ENCODE measurements at regions not wholly inside any gene's neighbourhood (a gene's known extent, or its start where the extent isn't known, plus 50 kb on each side); places are given as distances from the start of the nearest gene placed in this dataset.

GRCh38 chr1:55416164-55416842, 201.1 kb upstream of the USP24 start:
- DNase-seq: no peak

DNA sequence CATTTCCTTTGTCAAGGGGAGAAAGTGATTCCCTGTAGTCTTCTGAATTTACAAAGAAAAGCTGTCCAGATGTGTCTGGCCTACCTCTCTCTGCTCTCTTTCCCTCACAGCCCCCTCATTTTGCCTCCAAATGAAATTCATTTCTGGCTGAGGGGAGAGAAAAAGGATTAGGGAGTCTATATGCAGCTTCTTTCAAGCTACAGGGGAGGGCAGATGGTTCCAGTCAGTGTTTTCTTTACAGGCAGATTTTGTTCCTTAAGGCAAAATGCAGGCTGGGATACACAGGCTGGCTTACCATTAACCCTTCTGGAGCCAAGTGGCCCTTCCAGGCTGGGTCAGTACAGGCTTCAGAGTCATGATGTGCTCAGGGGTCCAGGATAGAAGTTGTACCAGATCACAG, 198.1 kb upstream of the USP24 start:
- DNase-seq: no peak

GRCh38 chr1:55412060-55412459, 196.9 kb upstream of the USP24 start:
- DNase-seq: no peak

- no peak for DNase-seq
Observed at GRCh38 chr1:55402671-55403464, 187.7 kb upstream of the USP24 start.

GRCh38 chr1:55402142-55402541, 187.0 kb upstream of the USP24 start:
- DNase-seq: no peak

DNA sequence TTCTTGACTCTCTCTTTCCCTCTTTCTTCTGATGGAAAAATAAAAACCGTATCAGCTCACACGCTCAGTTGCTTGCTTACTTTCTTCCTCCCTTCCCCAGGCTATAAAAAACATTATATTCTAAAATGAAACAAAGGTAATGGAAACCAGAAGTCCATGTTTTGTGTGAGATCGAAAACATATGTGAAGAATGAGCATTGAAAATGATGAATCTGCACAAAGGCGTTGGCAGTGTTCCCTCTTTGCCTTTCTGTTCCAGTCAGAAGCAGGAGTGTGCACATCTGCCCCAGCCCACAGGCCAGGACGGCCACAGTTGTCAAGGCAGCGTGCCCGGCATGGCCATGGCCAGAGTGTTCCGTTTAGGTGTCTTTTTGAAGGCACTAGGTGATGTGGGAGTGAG, 185.3 kb upstream of the USP24 start:
- DNase-seq: no peak

- DNase-seq: no peak
Observed at GRCh38 chr1:55399346-55399745, 184.2 kb upstream of the USP24 start.

DNA sequence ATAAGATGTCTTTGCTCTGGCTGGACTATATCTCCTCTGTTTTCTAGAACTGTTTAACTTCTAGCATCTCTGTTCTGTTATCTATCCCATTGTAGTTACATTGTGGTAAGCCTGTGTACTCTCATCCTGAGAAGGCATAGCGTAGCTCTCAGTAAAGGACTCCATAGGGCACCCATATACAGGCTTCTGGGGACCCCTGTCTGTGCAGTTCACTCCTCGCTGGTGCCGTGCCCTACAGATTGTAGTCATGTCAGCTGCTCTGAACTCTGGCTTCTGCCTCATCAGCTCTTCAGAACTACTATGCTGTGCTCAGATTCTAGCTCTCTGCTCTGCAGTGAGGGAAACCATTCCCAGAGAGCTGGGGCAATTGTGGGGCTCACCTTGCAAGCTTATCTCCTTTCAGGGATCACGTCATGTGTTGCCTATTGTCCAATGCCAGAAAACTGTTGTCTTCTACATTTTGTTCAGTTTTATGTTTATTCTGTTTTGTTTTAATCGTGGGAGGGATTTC, 181.3 kb upstream of the USP24 start:
- DNase-seq: no peak

DNA sequence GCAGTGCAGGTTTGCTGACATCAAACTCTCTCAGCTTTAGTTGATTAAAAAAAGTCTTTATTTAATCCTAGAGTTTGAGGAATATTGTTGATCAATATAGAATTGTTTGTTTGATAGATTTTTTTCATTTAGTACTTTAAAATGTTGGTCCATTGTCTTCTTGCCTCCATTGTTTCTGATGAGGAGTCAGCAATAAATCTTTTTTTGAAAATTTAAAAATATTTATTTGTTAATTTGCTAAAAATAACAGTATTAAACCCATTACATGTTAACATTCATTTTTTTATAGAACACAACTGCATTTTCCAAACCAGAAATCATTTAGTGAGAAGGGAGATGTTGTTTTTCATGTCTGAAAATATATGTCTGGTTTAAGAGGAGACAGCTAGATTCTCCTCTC, 173.8 kb upstream of the USP24 start:
- DNase-seq: no peak

DNA sequence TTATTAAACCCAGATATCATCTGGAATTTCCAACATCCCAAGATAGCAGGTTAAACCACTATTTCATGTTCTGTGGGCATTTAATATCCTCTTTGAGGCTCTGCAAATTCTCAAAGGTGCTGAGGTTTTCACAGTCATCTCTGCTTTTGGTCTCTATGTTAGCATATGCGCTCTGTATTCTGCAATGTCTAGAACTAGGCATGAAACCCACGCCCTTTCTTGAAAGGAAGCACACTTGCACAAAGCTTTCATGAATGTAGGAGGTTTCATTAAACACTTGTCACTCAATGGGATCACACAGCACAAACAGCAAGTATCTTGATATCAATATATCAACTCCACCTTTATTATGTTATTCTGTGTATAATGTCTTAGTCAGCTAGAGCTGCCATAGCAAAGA, 172.0 kb upstream of the USP24 start:
- DNase-seq: no peak

DNA sequence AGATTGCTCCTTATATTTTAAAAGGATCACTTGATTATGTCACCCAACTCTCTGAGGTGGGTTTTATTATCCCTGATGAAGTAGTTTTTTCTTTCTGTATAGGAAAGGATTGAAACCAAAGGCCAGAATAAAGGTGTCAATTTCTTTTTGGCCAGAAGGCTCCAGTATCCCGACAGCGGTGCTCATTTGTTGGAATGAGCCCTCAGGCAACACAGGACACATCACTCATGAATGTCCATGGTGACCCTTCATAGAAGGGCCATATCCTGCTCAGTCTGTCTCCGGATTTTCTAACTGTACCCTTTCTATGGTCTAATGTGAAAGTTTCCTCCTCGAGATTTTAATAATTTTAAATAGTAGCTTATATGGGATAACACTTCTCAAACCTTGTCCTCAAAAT, 171.3 kb upstream of the USP24 start:
- no peak for DNase-seq

GRCh38 chr1:55385402-55386018, 170.3 kb upstream of the USP24 start:
- DNase-seq: no peak

DNA sequence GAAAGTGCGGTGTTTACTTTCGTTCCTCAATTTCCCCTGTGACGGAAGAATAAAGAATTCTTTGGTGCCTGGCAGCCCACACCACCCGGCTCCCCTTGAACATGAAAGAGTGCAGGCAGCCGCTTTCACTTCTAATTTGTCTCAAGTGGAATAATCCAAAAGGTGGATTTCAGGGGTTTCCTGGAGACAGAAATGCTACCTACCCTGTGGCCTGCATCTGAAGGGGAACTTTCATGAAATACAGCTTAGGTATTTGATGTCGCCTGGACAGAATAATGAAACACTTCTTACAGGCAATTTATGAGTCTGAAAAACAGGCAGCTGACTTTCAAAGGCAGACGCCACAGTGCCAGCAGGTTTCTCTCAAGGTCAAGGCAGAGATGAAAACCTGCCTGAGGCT, 169.5 kb upstream of the USP24 start:
- DNase-seq: no peak

DNA sequence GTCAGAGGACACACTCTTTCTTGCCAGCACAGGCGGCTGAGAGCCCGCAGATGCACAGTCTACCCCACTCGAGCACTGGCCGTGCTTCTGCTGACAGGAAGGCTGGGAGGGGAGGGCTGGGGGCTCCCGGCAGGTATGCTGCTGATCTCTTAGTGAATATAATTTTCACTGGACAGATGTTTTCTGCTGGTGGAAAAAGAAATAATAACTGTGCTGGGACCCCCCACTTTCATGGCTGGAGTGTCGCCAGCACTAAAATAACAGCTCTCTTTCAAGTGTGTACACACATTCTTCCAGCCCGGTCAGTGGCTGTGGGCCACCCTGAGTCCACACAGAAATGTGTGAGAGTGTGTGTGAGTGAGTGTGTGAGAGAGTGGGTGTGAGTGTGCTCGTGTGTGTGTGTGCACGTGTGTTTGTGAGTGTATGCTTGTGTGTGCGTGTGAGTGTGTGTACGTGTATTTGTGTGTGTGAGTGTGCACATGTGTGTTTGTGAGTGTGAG, 167.7 kb upstream of the USP24 start:
- DNase-seq: no peak

- DNase-seq: no peak
Observed at GRCh38 chr1:55381983-55382382, 166.8 kb upstream of the USP24 start.

- no peak for DNase-seq
Observed at GRCh38 chr1:55381491-55381890, 166.3 kb upstream of the USP24 start.

DNA sequence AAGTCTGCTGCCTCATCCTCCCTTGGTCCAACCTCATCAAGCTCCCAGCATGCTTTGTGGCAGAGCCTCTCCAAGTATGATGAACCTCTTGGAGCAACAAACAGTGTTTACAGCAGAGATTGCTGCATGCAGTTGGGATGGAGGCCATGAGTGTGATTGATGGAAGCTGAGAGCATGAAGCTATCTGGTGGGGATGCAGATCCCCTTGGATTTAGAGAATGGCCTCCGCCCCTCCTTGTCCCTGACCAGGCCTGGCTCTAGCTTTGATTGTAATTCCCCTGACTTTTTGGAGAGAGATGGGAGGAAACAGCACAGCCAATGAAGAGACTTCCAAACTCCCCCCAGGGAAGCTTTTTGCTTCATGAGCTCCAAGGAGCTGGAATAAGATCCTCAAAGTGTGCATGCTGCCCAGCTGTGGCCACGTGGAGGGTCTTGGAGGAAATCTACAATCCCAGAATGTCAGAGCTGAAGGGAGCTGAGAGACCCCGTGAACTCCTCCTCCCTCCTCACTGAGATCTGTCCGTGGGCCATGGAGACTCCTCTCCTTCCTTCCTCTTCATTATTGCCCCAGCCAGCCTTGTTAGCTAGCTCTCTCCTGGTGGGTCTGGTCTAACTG, 165.3 kb upstream of the USP24 start:
- no peak for DNase-seq

DNA sequence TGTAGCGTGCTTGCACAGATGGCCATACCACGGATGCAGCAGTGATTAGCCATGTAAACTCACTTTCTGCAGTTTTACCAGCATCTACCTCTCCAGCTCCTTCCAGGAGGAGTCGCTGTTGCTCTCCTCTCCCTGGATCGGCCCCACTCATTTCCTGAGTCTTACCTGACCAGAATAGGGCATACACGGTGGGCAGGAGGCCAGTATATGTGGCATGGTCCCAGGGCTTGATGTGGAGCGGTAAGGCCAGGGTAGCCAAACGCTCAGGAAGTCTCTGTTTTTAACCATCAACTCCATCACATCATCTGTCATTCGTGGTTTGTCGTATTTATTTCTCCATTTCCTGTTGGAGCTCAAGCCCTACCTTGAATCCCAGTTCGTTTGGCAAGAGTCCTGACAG, 163.4 kb upstream of the USP24 start:
- DNase-seq: peak; percentile 9

DNA sequence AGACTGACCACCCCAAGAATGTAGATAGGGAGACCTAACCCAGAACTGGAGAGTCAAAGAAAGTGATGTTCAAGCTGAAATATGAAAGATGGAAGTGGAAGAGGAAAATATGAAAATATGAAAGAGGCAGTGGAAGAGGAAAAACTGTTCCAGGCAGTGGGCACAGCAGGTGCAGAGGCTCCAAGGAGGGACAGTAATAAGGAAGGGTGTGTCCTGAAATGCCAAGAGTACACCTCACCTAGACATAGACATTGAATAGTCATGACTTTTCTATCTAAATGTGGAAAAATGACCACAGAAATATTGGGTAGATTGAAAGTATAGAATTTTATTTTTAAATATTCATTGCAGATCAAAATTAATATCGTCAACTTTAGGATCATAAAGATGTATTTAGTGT, 161.7 kb upstream of the USP24 start:
- no peak for DNase-seq

- DNase-seq: peak; percentile 4
Observed at GRCh38 chr1:55375617-55376258, 160.6 kb upstream of the USP24 start.

DNA sequence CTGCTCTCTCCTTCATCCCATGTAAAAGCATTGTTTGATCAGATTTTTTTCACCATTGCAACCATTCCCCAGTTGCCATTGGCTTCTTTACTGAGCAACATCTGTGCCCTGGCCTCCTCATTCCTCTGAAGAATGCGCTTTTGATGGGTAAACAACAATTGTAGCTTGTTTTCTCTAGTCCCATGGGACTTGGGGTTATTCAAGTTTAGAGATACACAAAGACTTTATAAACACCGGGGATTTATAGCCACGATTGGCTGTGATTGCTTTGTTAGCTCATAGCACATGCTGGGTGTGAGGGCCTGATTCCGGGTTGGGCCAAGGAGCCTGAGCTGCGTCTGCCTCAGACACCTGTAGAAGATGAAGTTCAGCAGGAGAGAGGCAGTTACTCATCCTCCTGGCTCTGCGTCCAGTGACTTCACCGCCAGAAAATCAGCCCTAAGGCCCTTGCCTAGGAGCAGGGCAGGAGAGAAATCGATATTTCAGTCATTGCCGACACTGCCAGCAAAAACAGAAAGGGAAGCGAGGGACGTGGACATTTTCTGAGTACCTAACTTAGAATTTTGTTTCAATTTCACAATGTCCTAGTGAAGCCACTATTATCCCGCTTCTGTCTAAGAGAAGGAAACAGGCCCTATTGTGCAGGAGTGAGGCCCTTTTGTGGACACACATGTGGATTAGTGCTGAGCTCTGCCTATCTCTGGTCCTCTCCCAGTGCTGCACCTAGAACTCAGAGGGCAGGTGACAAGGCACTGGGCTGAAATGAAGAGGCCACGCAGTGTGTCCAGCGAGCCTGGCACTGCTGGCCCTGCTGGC, 159.8 kb upstream of the USP24 start:
- DNase-seq: no peak

DNA sequence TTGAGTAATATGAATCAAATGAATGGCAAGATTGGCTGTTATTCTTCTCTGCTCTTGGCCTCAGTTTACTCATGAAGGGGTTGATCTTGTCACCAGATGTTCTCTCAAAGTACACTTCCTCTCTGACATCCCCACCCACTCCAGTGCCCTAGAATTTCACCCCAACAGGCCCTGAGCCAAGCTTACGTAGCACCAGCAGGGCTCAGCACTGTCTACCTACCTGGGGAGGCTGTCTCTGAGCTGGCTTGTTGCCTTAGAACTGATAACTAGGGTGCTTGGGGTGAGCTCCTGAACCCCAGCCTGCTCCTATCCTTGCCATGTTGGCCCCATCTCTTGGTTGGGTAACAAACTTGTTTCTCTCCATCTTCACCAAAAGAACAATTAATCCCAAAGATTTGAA, 159.1 kb upstream of the USP24 start:
- DNase-seq: no peak
